ENCODE measurements at regions not wholly inside any gene's neighbourhood (a gene's known extent, or its start where the extent isn't known, plus 50 kb on each side); places are given as distances from the start of the nearest gene placed in this dataset.

GRCh38 chr9:32701321-32702022, 66.0 kb upstream of the TAF1L start:
- TF ChIP-seq CTCF (IDR thresholded peaks at IDR 0.05; ENCODE audit: insufficient read depth, low read length, poor library complexity, severe bottlenecking): no peak
- no peak for TF ChIP-seq EZH2phosphoT487 (conservative IDR thresholded peaks at IDR 0.05; ENCODE audit: low read length)

All from SU-DHL-6 (cell line).